Heart left ventricle (tissue), 13 donors: ENCODE measurements at regions not wholly inside any gene's neighbourhood (a gene's known extent, or its start where the extent isn't known, plus 50 kb on each side); places are given as distances from the start of the nearest gene placed in this dataset.

Experiments
- POLR2A ChIP-seq, 2 donors: fragments of 450-650 bp; IDR thresholded peaks; one replicate each; pipeline ENCODE4 v1.6.1; 2017; ENCODE audit warnings: antibody characterized with exemption in 2 of 2, mild to moderate bottlenecking in 2 of 2, moderate library complexity in 2 of 2
- TF ChIP-seq, protein P1 (sequence below), 12 donors: fragments of 200-600 bp; sonication (generic) in 4 of 12; IDR thresholded peaks; one replicate each; pipeline versions ENCODE4 v1.5.0 to v1.8.0; 2018 to 2022; ENCODE audit warnings: antibody characterized with exemption in 12 of 12, mild to moderate bottlenecking in 5 of 12
- donor health status: ischemic (EF 13 %, LVEDD 7.1; RV severe dilation, severe dysfunction).
- donor health status: DM: no; HTN: yes; CAD: no.
- donor health status: DM: no; HTN: no; CAD: no.
- donor health status: ischemic (EF 25% LVEDD 6.9; RV normal size, moderate dysfunction).
- donor health status: ischemic (EF 25% LVEDD 5.7; RV mildly dilated, moderate dysfunction).
- donor health status: ischemic (EF 35%, LVEDD 5.7; RV mildly dilated, moderate dysfunction).
- donor health status: nonischemic (EF 11% LVEDD 7.7; RV severe dilation, severe dysfunction).
- donor health status: DM: yes; HTN: yes; CAD: no.
- donor health status: PGD.
- donor health status: ischemic (EF 29% LVEDD 5.4; RV normal size, mild dysfunction).
- donor health status: nonischemic (EF 23%, LVEDD 6.1; RV moderate dilation, normal function).

DNA sequence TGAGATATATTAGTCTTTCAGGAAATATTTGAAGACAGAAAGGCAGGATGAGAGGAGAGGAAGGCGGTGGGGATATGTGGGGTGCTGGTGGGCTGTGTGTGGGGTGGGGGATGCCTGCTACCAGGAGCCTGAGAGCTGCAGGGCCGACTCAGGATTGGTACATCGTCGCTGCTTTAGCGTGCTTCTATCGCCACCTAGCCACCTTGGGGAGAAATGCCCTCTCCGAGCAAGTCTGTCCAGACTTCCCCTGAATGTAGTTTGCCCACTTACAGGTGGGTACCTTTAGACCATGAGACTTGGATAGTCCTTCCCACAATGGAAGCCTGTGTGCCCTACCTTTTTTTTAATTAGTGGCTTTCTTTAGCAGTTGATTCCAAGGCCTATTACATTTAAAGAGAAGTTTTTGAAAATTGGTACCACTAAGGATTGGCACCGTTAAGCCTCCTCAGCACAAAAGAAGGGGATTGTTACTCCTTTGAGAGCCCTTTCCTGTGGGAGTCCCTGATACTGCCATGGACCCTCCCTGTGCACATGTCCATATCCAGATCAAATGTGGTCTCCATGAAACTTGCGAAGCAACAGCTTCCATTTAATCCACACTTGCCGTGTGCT lies 114.1 kb upstream of the NDUFV2 start:
- TF ChIP-seq, protein P1, sequence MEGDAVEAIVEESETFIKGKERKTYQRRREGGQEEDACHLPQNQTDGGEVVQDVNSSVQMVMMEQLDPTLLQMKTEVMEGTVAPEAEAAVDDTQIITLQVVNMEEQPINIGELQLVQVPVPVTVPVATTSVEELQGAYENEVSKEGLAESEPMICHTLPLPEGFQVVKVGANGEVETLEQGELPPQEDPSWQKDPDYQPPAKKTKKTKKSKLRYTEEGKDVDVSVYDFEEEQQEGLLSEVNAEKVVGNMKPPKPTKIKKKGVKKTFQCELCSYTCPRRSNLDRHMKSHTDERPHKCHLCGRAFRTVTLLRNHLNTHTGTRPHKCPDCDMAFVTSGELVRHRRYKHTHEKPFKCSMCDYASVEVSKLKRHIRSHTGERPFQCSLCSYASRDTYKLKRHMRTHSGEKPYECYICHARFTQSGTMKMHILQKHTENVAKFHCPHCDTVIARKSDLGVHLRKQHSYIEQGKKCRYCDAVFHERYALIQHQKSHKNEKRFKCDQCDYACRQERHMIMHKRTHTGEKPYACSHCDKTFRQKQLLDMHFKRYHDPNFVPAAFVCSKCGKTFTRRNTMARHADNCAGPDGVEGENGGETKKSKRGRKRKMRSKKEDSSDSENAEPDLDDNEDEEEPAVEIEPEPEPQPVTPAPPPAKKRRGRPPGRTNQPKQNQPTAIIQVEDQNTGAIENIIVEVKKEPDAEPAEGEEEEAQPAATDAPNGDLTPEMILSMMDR (IDR thresholded peaks at IDR 0.05), result peak; percentile 50 to 81 (median 76)
- no peak for TF ChIP-seq POLR2A (IDR thresholded peaks at IDR 0.05)
